Tibial nerve (tissue), 4 donors: ENCODE measurements at regions not wholly inside any gene's neighbourhood (a gene's known extent, or its start where the extent isn't known, plus 50 kb on each side); places are given as distances from the start of the nearest gene placed in this dataset.

Source experiments
- DNase-seq, 2 donors: peaks; one replicate each; pipeline ENCODE4 v3.0.0-alpha.2; 2019; ENCODE audit warnings: low spot score in 2 of 2
- H3K27ac ChIP-seq, 4 donors: fragments of 200-600 bp; sonication (generic) in 3 of 4; one replicate each; pipeline ENCODE4 v1.5.1; 2017 to 2019; ENCODE audit warnings: mild to moderate bottlenecking in 1 of 4
- H3K27me3 ChIP-seq, 2 donors: fragments of 200-600 bp; sonication (generic) in 1 of 2; one replicate each; pipeline versions ENCODE4 v1.5.1 to v1.6.0; 2017 to 2019
- H3K36me3 ChIP-seq, 3 donors: fragments of 200-600 bp; sonication (generic); one replicate each; pipeline ENCODE4 v1.5.1; 2018 to 2019
- H3K4me1 ChIP-seq, 4 donors: fragments of 200-600 bp; sonication (generic) in 3 of 4; one replicate each; pipeline ENCODE4 v1.5.1; 2017 to 2019
- H3K4me3 ChIP-seq, 4 donors: fragments of 200-600 bp; sonication (generic) in 3 of 4; one replicate each; pipeline ENCODE4 v1.5.1; 2017 to 2019; ENCODE audit warnings: mild to moderate bottlenecking in 1 of 4, moderate library complexity in 1 of 4
- H3K9me3 ChIP-seq, 4 donors: fragments of 200-600 bp; sonication (generic) in 3 of 4; one replicate each; pipeline ENCODE4 v1.5.1; 2017 to 2019
- CTCF ChIP-seq, 5 experiments: fragments of 200-600 bp in 3 of 5; fragments of 450-650 bp in 2 of 5; sonication (generic) in 3 of 5; IDR thresholded peaks; one replicate each; pipeline ENCODE4 v1.5.1; 2016 to 2019; ENCODE audit warnings: antibody characterized with exemption in 5 of 5, mild to moderate bottlenecking in 3 of 5, moderate library complexity in 2 of 5
- EP300 ChIP-seq, 2 donors: sonication (generic); formaldehyde crosslinking; IDR thresholded peaks; one replicate each; pipeline ENCODE4 v1.6.1; 2017; ENCODE audit warnings: antibody characterized with exemption in 2 of 2, mild to moderate bottlenecking in 1 of 2
- POLR2A ChIP-seq, 2 donors: fragments of 450-650 bp; IDR thresholded peaks; one replicate each; pipeline ENCODE4 v1.6.1; 2017; ENCODE audit warnings: antibody characterized with exemption in 2 of 2, mild to moderate bottlenecking in 2 of 2, moderate library complexity in 2 of 2
- WGBS, 2 donors: methylation state at CpG; one replicate each; pipeline ENCODE4 v1.1.5; 2018; 5-methylcytosine and 5-hydroxymethylcytosine counted together

- Histone ChIP-seq H3K36me3 (no peaks in the 10 kb centered on the region), H3K4me1 (no peaks in the 10 kb centered on the region), H3K27me3 (no peaks in the 10 kb centered on the region), H3K9me3 (no peaks in the 10 kb centered on the region), H3K4me3 (no peak overlapping the region), H3K27ac (no peak overlapping the region)
- TF ChIP-seq EP300 (IDR thresholded peaks at IDR 0.05) (no peak), CTCF (IDR thresholded peaks at IDR 0.05) (no peak), POLR2A (IDR thresholded peaks at IDR 0.05) (no peak)
- DNase-seq = no peak
Measured at GRCh38 chr2:77800410-77800809, 278.2 kb upstream of the LRRTM4 start.

DNA sequence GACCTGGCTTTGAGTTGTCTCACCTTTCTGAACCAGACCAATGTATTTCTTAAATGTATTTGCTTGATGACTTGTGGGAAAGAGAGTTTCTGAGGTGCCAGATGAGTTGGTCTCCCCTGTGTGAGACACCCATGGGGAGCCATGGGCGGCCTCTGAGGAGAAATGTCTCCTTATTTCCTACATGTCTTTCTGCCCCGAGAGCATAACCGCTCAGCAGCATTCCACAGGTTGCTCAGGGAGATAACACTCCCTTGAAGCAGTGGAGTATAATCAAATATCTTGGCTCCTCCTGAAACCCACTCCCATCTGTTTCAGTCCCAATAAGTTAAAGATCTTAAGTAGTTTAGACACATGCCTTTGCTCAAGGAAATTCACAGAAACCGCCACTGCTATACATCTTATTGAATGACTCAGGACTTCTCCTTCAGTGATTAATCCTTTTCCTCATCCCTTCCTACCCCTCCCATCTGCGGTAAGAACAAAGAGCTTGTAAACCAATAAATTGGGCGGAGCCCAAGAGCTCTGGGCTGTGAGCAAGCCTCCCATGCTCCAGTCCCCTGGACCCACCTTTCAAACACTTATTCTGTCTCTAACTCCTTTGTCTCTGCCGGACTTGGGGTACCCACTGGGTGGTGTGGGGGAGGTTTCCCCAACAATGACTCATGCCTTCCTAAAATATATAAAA lies 285.5 kb upstream of the LRRTM4 start:
- Histone ChIP-seq H3K36me3 (no peaks in the 10 kb centered on the region), H3K4me1 (no peaks in the 10 kb centered on the region), H3K27me3 (no peaks in the 10 kb centered on the region), H3K27ac (no peak overlapping the region), H3K4me3 (no peak overlapping the region), H3K9me3 (peaks cover 0 to 8% (median 0%) of the 10 kb centered on the region in 4 donors)
- TF ChIP-seq EP300 (IDR thresholded peaks at IDR 0.05) = no peak
- TF ChIP-seq CTCF (IDR thresholded peaks at IDR 0.05) = no peak
- no peak for TF ChIP-seq POLR2A (IDR thresholded peaks at IDR 0.05)
- WGBS, 2 donors = 58 to 66% methylated on average over 7 of the region's 7 CpGs
- DNase-seq = no peak

DNA sequence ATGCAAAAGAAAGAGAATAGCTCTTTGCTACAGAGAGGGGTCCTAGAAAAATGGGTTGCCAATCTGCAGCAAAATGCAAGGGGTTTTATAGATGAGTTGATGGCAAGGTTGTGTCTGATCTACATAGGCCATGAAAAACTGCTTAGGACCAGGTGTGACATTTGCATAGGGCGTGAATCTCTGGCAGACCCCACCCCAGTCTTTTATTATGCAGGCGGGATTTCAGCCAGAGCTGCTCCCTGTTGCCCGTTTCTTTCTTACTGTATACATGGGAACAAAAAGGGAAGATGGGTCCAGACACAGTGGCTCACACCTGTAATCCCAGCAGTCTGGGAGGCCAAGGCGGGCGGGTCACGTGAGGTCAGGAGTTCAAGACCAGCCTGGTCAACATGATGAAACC lies 286.4 kb upstream of the LRRTM4 start:
- no peaks in the 10 kb centered on the region for H3K4me1 ChIP-seq
- H3K4me3 ChIP-seq = no peak overlapping the region
- WGBS, 2 donors = 91% methylated on average over 6 of the region's 6 CpGs
- peaks cover 0 to 8% (median 2%) of the 10 kb centered on the region in 4 donors for H3K9me3 ChIP-seq
- H3K36me3 ChIP-seq = no peaks in the 10 kb centered on the region
- no peaks in the 10 kb centered on the region for H3K27me3 ChIP-seq
- H3K27ac ChIP-seq = no peak overlapping the region
- no peak for DNase-seq
- TF ChIP-seq POLR2A (IDR thresholded peaks at IDR 0.05) (no peak), EP300 (IDR thresholded peaks at IDR 0.05) (no peak), CTCF (IDR thresholded peaks at IDR 0.05) (no peak)

DNA sequence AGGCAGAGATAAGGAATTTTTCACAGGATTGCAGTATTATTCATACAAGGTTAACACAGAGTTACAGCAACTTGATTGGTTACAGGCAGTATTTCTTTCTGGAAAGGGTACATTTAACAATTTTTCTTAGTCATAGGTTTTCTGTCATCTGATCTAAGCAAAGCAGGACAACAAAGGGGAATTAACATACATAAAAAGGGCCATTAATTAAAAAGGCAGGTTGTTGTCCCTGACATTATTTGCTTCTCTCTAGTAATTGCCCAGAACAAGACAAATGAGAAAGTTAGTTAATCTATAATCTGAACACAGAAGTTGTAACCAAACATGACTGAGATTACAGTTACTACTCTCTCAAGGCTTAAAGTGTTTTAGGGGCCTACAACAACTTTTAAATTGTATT lies 291.4 kb upstream of the LRRTM4 start:
- Histone ChIP-seq H3K9me3 (peaks cover 0 to 8% (median 2%) of the 10 kb centered on the region in 4 donors), H3K4me1 (no peaks in the 10 kb centered on the region), H3K27me3 (no peaks in the 10 kb centered on the region), H3K4me3 (no peak overlapping the region), H3K27ac (no peak overlapping the region), H3K36me3 (no peaks in the 10 kb centered on the region)
- no peak for DNase-seq
- TF ChIP-seq POLR2A (IDR thresholded peaks at IDR 0.05) (no peak), EP300 (IDR thresholded peaks at IDR 0.05) (no peak), CTCF (IDR thresholded peaks at IDR 0.05) (no peak)

DNA sequence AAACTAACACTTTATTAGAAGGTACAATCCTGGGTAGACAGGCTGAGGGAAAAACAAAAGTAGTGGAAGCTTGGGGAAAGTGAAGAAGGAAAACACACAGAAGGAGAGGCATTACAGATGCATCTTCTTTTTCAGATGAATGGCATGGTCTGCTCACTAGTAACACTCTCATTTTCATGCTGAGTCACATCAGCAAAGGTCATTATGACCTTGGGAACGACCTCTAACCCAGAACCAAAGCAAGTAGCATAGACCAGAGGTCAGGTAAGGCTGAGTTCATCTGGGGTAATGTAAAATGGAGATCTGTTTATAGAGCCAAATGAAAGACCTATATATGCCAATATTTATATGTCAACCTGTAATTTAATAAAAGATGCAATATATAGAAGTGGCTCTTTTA lies 294.4 kb upstream of the LRRTM4 start:
- DNase-seq = no peak
- no peak overlapping the region for H3K4me3 ChIP-seq
- H3K27ac ChIP-seq = no peak overlapping the region
- H3K36me3 ChIP-seq = no peaks in the 10 kb centered on the region
- TF ChIP-seq CTCF (IDR thresholded peaks at IDR 0.05) = no peak
- TF ChIP-seq EP300 (IDR thresholded peaks at IDR 0.05) = no peak
- TF ChIP-seq POLR2A (IDR thresholded peaks at IDR 0.05) = no peak
- 27 to 34% methylated on average over 1 of the region's 1 CpG for whole genome bisulfite sequencing, 2 donors
- no peaks in the 10 kb centered on the region for H3K27me3 ChIP-seq
- H3K9me3 ChIP-seq = peaks cover 0 to 3% (median 0%) of the 10 kb centered on the region in 4 donors
- no peaks in the 10 kb centered on the region for H3K4me1 ChIP-seq
